T follicular helper cell (primary cell): ENCODE measurements at regions not wholly inside any gene's neighbourhood (a gene's known extent, or its start where the extent isn't known, plus 50 kb on each side); places are given as distances from the start of the nearest gene placed in this dataset.
"Not testable (repeated sequence)": the region's sequence is repeated elsewhere in the genome, so short reads cannot be mapped to it uniquely, and the experiment has no call there.

Experiments used
- DNase-seq: peaks from one replicate; pipeline ENCODE4 v3.0.0-alpha.2; 2020; ENCODE audit warnings: low read depth

- no peak for DNase-seq
These were observed 1502.4 kb upstream of the TENM4 start for GRCh38 chr11:80943226-80943625.

- DNase-seq, result no peak
These were observed 1497.0 kb upstream of the TENM4 start for GRCh38 chr11:80937842-80938241.

- DNase-seq, result no peak
These were observed 1489.2 kb upstream of the TENM4 start for GRCh38 chr11:80930038-80930437.

- DNase-seq, result no peak
These were observed 1488.4 kb upstream of the TENM4 start for GRCh38 chr11:80929031-80929805.

- no peak for DNase-seq
These were observed 1484.5 kb upstream of the TENM4 start for GRCh38 chr11:80925321-80925720.

GRCh38 chr11:80921310-80921709 lies 1480.5 kb upstream of the TENM4 start:
- not testable (repeated sequence) for DNase-seq

GRCh38 chr11:80916173-80916798 lies 1475.5 kb upstream of the TENM4 start:
- DNase-seq, result no peak

GRCh38 chr11:80914311-80914710 lies 1473.5 kb upstream of the TENM4 start:
- no peak for DNase-seq

- DNase-seq, result no peak
These were observed 1470.8 kb upstream of the TENM4 start for GRCh38 chr11:80911666-80912065.

- no peak for DNase-seq
These were observed 1459.4 kb upstream of the TENM4 start for GRCh38 chr11:80900265-80900664.

GRCh38 chr11:80899381-80899780 lies 1458.6 kb upstream of the TENM4 start:
- DNase-seq, result no peak

GRCh38 chr11:80898910-80899309 lies 1458.1 kb upstream of the TENM4 start:
- DNase-seq, result no peak

GRCh38 chr11:80886684-80887083 lies 1445.9 kb upstream of the TENM4 start:
- DNase-seq, result no peak

GRCh38 chr11:80873310-80873999 lies 1432.6 kb upstream of the TENM4 start:
- DNase-seq, result no peak

GRCh38 chr11:80872116-80872728 lies 1431.4 kb upstream of the TENM4 start:
- no peak for DNase-seq

GRCh38 chr11:80868831-80869230 lies 1428.0 kb upstream of the TENM4 start:
- no peak for DNase-seq

- no peak for DNase-seq
These were observed 1421.2 kb upstream of the TENM4 start for GRCh38 chr11:80862011-80862410.

GRCh38 chr11:80861193-80861592 lies 1420.4 kb upstream of the TENM4 start:
- no peak for DNase-seq

- no peak for DNase-seq
These were observed 1419.8 kb upstream of the TENM4 start for GRCh38 chr11:80860632-80861031.

- DNase-seq, result no peak
These were observed 1415.2 kb upstream of the TENM4 start for GRCh38 chr11:80856066-80856465.

- no peak for DNase-seq
These were observed 1414.6 kb upstream of the TENM4 start for GRCh38 chr11:80855426-80855825.

- DNase-seq, result no peak
These were observed 1408.4 kb upstream of the TENM4 start for GRCh38 chr11:80849253-80849652.

- DNase-seq, result no peak
These were observed 1406.1 kb upstream of the TENM4 start for GRCh38 chr11:80846979-80847378.
